ENCODE measurements at regions not wholly inside any gene's neighbourhood (a gene's known extent, or its start where the extent isn't known, plus 50 kb on each side); places are given as distances from the start of the nearest gene placed in this dataset.

GRCh38 chr1:228997721-228998144 lies 262.5 kb downstream of the RHOU start (continued):
- TF ChIP-seq HOXD1 (CRISPR knock-in tag; IDR thresholded peaks at IDR 0.05) (no peak), ZNF549 (CRISPR knock-in tag; IDR thresholded peaks at IDR 0.05) (no peak), MAFF (IDR thresholded peaks at IDR 0.05; ENCODE audit: low read depth, low read length) (no peak), IKZF4 (CRISPR knock-in tag; IDR thresholded peaks at IDR 0.05; ENCODE audit: borderline replicate concordance, low read depth, not compliant biosample characterization) (no peak), RELA (CRISPR knock-in tag; IDR thresholded peaks at IDR 0.05) (no peak), ZZZ3 (CRISPR knock-in tag; IDR thresholded peaks at IDR 0.05; ENCODE audit: borderline replicate concordance) (no peak), ZSCAN20 (CRISPR knock-in tag; IDR thresholded peaks at IDR 0.05; ENCODE audit: borderline replicate concordance) (no peak), KLF6 (CRISPR knock-in tag; IDR thresholded peaks at IDR 0.05) (no peak), NFKB2 (CRISPR knock-in tag; IDR thresholded peaks at IDR 0.05; ENCODE audit: borderline replicate concordance) (no peak), ZNF577 (CRISPR knock-in tag; IDR thresholded peaks at IDR 0.05; ENCODE audit: borderline replicate concordance, low read depth) (no peak), ZNF263 (CRISPR knock-in tag; IDR thresholded peaks at IDR 0.05) (no peak), FOXM1 (CRISPR knock-in tag; IDR thresholded peaks at IDR 0.05) (no peak), ZNF83 (CRISPR knock-in tag; IDR thresholded peaks at IDR 0.05; ENCODE audit: borderline replicate concordance) (no peak), ISL2 (CRISPR knock-in tag; IDR thresholded peaks at IDR 0.05) (peak; percentile 81), ERF (CRISPR knock-in tag; IDR thresholded peaks at IDR 0.05) (no peak), SAFB2 (CRISPR knock-in tag; IDR thresholded peaks at IDR 0.05; ENCODE audit: borderline replicate concordance, low read depth) (no peak), SMYD3 (CRISPR knock-in tag; IDR thresholded peaks at IDR 0.05) (no peak), TBL1XR1 (IDR thresholded peaks at IDR 0.05; ENCODE audit: borderline replicate concordance, low read length, partially characterized antibody) (no peak), RFXAP (CRISPR knock-in tag; IDR thresholded peaks at IDR 0.05; ENCODE audit: borderline replicate concordance) (no peak), RARG (CRISPR knock-in tag; IDR thresholded peaks at IDR 0.05; ENCODE audit: low read depth) (no peak), KLF13 (CRISPR knock-in tag; IDR thresholded peaks at IDR 0.05) (no peak), ZNF446 (CRISPR knock-in tag; IDR thresholded peaks at IDR 0.05) (no peak), TEAD3 (CRISPR knock-in tag; optimal IDR thresholded peaks at IDR 0.05; ENCODE audit: borderline replicate concordance) (peak; percentile 39)
- TF ChIP-seq, protein P1, sequence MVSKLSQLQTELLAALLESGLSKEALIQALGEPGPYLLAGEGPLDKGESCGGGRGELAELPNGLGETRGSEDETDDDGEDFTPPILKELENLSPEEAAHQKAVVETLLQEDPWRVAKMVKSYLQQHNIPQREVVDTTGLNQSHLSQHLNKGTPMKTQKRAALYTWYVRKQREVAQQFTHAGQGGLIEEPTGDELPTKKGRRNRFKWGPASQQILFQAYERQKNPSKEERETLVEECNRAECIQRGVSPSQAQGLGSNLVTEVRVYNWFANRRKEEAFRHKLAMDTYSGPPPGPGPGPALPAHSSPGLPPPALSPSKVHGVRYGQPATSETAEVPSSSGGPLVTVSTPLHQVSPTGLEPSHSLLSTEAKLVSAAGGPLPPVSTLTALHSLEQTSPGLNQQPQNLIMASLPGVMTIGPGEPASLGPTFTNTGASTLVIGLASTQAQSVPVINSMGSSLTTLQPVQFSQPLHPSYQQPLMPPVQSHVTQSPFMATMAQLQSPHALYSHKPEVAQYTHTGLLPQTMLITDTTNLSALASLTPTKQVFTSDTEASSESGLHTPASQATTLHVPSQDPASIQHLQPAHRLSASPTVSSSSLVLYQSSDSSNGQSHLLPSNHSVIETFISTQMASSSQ (IDR thresholded peaks at IDR 0.05; ENCODE audit: low read depth): peak; percentile 57
- TF ChIP-seq, protein P1 (CRISPR knock-in tag; IDR thresholded peaks at IDR 0.05; ENCODE audit: borderline replicate concordance): peak; percentile 82; the same call in 1 of the 2 replicates
- TF ChIP-seq, protein P2, sequence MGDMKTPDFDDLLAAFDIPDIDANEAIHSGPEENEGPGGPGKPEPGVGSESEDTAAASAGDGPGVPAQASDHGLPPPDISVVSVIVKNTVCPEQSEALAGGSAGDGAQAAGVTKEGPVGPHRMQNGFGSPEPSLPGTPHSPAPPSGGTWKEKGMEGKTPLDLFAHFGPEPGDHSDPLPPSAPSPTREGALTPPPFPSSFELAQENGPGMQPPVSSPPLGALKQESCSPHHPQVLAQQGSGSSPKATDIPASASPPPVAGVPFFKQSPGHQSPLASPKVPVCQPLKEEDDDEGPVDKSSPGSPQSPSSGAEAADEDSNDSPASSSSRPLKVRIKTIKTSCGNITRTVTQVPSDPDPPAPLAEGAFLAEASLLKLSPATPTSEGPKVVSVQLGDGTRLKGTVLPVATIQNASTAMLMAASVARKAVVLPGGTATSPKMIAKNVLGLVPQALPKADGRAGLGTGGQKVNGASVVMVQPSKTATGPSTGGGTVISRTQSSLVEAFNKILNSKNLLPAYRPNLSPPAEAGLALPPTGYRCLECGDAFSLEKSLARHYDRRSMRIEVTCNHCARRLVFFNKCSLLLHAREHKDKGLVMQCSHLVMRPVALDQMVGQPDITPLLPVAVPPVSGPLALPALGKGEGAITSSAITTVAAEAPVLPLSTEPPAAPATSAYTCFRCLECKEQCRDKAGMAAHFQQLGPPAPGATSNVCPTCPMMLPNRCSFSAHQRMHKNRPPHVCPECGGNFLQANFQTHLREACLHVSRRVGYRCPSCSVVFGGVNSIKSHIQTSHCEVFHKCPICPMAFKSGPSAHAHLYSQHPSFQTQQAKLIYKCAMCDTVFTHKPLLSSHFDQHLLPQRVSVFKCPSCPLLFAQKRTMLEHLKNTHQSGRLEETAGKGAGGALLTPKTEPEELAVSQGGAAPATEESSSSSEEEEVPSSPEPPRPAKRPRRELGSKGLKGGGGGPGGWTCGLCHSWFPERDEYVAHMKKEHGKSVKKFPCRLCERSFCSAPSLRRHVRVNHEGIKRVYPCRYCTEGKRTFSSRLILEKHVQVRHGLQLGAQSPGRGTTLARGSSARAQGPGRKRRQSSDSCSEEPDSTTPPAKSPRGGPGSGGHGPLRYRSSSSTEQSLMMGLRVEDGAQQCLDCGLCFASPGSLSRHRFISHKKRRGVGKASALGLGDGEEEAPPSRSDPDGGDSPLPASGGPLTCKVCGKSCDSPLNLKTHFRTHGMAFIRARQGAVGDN (CRISPR knock-in tag; IDR thresholded peaks at IDR 0.05): no peak

Data from HepG2 (cell line).